NCI-H2227 (cell line): ENCODE measurements at regions not wholly inside any gene's neighbourhood (a gene's known extent, or its start where the extent isn't known, plus 50 kb on each side); places are given as distances from the start of the nearest gene placed in this dataset.

Source experiments
- DNase-seq: peaks from one replicate; lab custom pipeline; 2025; ENCODE audit not compliant: unreplicated experiment; lab: John Stamatoyannopoulos, UW

DNA sequence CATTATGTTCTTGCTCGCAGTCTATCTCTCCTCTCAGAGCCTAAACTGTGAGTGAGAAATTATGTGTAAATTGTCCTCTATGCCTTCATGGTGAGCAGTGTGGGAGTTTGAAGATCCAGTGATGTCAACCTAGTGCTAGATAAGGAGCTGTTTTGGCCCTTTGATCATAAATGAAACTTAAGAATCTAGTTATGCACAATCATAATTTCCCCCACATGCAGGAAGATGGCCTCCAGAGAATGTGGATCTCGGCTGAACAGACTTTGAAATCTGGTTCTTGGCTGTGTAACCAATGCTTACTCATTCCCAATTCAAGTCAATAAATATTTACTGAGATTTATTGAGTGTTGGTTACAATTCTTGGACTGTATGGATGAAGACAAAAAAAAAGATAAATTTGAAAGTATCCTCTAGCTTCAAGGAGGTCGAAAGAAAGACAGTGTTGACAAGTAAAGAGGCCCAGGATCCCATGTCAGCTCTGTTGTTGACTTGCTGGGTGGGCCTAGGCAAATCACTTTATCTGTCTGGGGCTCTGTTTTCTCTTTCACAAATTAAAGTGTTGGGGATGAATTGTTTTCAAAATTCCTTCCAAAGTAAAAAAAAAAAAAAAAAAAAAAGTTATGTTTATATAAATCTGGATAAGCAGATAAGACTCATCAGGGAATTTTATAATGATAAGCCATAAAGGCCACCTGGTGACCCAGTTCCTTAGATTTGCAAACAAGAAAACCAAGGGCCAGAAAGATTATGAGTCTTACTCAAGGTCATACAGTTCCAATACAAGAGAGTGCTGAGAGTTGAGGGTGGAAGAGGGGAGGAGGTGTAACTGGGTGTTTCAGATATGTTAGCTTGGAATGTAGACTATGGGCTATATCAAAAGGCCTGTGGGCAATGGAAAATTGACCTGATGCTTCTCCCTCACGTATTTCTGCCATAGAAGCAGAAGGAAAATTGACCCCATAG, 969.9 kb downstream of the KCNMA1 start:
- DNase-seq, result no peak

DNA sequence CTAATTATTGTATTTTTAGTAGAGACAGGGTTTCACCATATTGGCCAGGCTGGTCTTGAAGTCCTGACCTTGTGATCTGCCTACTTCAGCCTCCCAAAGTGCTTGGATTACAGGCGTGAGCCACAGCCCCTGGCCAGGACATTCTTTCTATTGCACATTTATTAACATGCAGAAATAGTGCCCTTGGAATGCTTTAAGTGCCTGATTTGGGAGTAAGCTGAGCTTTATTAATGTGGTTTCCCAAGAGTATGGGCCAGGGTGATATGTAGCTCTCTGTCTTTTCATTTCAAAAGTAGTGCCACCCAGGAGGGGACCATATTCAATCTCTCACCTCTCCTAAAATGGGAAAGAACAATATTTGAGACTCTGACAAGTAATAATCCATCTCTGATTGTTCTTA, 970.7 kb downstream of the KCNMA1 start:
- DNase-seq, result no peak

DNA sequence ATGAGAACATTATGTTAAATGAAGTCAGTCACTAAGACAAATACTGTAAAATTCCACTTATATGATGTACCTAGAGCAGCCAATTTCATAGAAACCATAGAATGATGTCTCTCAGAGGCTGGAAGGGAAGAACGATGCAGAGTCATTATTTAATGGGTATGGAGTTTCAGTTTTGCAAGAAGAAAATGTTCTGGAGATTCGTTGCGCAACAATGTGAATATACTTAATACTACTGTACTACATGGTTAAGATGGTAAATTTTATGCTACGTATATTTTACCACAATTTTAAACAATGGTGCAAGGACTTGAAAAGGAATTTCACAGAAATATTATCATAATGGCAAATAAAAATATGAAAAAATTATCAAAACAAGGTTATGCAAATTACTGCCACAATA, 972.6 kb downstream of the KCNMA1 start:
- DNase-seq, result no peak

DNA sequence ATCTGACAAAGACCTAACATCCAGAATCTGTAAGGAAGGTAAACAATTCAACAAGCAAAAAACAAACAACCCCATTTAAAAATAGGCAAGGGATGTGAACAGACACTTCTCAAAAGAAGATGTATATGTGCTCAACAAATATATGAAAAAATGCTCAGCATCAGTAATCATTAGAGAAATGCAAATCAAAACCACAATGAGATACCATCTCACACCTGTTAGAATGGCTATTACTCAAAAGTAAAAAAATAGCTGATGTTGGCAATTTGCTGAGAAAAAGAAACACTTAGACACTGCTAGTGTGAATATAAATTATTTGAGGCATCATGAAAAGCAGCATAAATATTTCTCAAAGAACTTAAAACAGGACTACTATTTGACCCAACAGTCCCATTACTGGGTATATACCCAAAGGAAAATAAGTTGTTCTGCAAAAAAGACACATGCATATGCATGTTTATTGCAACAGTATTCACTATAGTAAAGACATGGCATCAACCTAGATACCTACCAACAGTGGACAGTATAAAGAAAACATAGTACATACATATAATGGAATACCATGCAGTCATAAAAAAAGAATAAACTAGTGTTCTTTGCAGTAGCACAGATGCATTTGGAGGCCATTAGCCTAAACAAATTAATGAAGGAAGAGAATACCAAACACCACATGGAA, 980.1 kb downstream of the KCNMA1 start:
- no peak for DNase-seq

DNA sequence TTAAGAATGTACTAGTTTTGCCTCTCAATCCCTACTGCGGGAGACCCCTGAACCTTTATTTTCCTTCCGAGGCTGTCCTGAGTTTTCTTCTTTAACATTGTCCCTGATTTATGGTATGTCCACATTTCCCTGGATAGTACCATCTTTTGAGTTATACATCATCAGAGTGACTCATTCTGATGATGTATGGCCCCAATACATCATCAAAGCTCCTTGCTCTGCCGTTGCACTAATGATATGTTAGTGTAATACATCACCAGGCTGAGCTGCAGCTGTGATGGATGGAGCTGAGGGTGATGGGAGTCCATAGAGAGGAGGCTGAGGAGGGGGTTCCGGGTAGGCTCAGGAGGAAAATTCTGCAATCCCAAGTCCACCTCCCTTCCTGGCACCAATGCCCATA, 986.5 kb downstream of the KCNMA1 start:
- no peak for DNase-seq

DNA sequence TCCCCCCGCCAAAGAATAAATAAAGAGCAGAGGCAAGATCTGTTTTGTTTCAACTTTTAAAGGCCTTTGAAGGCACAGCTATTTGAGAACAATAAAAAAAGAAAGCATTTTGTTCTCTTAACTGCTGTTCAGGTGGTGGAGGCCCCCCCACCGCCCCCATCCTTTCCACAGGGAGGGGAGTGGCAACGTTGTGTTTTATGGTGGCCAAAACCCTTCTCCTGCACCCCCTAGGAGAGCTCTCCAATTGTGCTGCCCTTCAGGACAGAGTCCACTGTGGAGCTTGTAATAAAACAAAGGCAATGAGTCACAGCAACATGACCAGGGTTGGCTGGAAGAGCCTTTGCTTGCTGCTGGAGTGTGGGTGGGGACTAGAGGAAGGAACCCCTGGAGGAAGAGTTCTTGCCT, 987.9 kb downstream of the KCNMA1 start:
- DNase-seq, result no peak

DNA sequence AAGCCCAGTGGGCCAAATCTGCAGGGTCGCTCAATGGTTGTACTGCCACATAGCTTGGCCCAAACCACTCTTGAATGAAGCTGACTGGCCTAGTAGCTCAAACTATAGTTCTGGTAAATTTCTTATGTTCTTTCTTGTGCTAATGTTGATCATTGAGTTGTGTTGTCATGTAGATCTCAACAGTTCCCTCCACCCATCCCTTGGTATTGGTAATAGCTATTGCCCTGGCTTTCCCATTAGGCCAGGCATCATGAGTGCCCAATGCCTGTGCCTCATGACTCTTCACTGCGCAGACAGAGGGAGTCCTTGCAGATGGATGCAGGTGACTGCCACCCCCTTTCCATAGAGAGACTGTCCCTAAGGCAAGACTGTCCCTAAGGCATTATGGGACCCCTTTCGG, 988.4 kb downstream of the KCNMA1 start:
- no peak for DNase-seq

DNA sequence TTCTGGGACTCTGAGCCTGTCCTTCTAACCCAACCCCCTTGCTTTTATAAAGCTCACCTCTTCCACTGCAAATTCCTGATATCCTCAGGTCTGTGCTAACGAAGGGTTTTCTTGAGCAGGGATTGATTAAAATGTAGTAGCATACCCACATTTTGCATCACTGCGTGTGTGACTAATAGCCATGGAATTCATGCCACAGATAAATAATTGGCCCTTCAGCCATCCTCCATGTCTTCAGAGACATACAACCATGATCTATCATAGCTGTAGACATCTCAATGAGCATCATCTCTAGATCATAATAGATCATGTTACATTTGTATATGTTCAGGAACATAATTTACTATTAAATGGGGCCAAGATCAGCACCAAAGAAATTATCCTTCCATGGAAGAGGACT, 990.3 kb downstream of the KCNMA1 start:
- no peak for DNase-seq

DNA sequence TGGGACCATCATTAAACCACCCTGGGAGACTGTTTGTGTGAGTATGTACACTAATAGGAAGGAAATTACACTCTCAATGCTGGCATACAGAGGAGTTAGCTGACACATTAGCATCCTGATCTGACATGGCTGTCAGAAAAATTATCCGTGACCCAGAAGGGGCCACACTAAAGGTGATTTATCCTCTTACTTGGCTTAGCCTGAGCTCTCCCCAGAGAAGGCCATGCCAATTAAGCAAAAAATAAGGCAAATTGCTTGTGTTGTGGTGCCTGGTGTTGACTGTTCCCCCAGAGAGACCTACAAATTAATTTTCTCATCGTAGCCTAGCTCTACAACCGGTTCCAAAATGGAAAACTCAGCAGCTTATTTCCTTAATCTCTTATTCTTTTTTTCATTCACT, 992.3 kb downstream of the KCNMA1 start:
- no peak for DNase-seq

DNA sequence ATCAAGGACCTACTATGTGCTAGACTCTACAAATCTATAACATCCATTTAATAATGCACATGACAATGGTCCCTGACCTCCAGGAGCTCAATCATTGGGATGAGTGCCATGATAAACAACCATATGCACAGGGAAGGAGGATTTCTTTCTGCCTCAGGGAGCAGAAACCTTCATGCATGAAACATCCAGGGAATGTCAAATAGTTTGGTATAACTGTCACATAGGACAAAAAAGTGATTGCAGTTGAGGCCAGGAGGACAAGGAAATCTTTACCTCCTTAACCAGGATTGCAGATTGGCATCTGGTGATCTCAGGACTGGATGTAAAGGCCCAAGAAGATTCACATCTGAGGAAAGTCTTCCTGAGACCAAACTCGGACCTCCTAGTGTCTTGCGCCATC, 993.1 kb downstream of the KCNMA1 start:
- DNase-seq, result no peak

DNA sequence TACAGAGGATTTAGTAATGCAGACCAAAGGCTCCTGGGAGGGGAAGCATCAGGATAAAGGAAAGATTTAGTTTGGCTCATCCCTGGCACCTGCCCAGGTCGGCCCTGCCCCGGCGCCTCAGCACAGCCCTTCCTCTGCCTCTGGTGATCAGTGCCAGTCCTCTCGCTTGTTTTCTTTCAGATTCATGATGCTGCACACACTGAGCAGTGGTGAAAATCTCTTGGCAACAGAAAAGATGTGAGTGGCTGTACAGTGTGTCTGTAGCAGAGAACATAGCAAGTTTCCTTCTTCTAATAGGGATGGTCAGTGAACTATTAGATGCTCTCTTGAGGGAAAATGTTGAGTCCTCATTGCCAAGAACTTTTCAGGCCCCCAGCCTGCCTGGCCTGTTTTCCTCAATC, 994.1 kb downstream of the KCNMA1 start:
- DNase-seq, result no peak

DNA sequence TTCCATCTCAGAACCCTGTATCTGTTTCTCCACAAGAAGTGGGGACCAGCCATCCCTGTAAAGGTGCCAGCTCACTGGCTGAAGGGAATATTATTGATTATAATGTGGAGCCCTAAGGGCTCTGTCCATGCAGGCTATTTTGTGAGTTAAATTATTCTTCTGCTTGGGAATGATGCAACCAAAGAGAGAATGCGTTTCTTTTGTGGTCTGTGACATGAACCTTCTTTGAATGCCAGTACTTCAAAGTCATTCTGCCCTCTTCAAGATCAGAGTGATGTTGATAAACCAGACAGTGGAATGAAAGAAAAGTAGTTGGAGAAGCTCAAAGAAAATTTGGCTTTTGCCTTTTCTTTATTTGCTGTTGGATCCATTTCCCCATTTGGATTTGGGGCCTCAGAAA, 995.2 kb downstream of the KCNMA1 start:
- no peak for DNase-seq

DNA sequence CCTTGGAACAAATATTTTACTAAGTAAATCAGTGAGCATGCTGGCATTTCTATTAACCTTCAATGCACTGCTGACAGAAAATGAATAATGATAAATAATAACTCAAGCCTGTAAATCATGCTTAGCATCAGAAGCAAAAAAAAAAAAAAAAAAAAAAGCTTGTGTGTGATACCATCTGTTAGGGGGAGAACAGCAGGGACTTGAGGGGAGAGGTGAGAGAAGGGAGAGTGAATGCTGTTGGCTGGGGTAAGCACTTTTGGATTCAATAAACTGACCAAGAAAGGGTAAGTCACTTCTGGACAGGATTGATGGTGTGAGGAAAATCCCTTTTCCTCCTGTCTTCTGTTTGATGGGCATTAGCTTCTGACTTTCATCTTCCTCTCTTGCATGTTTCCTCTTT, 996.4 kb downstream of the KCNMA1 start:
- DNase-seq, result no peak

DNA sequence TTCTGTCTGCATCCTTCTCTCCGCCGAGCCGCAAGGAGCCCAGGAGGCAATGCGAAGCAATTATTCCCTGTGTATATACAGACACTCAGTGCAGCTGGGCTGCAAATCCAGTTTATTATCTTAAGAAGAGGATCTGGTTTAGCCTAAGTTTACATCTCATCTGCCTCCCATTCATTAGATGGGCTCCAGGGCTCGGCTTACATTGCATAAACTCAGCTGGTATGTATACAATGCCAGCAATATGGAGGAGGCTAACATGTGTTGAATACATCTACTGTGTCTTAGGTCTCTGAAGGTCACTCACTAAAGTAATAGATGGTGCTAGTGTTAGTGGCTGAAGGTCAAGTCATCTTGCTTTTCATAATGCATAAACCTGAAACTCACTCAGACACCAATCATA, 996.8 kb downstream of the KCNMA1 start:
- DNase-seq, result no peak

DNA sequence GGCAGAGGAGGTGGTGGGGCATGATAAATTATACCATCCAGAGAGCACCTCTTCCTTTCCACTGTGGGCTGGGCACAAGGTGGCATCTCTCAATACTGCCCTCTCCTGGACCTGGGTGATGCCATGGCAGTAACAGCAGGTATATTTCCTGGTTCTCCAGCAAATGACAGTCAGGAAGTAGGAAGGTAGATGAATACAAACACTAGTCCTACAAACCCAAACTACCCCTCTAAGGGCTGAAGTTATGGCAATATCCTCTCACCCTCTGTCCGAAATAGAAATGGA, 1004.9 kb downstream of the KCNMA1 start:
- DNase-seq, result peak; percentile 55

DNA sequence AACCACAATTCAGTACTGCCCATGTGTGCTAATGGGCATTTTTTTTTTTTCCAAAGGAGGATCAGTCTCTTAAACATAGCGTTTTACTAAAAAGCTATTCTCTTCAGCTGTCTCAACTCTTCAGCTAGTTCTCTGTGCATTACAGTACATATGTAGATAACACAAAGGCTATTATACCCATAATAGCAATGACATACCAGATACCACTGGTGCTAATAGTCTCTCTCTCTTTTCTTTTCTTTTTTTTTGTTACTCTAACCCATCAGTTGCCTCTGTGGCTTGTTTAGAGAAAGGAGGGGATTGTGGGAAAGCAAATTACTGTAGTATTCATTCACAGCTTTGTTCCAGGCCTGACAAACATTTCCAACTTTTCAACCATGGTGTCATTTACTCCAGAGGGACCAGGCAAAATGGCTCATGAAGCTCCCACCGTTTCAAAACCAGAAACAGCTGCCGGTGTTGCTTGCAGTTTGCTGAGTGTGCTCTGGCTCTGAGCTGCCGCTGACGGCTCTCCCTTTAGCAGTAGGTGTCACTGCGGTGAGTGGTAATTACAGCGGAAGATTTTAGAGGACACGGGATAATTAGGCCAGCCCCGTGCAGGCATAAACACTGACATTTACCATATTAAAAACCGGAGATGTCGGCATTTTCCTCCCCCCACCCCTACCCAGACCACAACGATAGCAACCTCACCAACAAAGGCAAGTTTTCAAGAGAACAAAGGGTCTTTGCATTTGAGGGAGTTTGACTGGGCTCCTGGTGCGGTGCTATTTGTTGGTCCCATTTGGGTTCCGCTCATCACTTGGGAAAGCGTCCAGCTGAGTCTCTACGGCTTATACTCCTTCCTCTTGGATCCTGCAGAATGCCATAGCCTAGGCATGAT, 1005.5 kb downstream of the KCNMA1 start:
- peak; percentile 48 for DNase-seq

DNA sequence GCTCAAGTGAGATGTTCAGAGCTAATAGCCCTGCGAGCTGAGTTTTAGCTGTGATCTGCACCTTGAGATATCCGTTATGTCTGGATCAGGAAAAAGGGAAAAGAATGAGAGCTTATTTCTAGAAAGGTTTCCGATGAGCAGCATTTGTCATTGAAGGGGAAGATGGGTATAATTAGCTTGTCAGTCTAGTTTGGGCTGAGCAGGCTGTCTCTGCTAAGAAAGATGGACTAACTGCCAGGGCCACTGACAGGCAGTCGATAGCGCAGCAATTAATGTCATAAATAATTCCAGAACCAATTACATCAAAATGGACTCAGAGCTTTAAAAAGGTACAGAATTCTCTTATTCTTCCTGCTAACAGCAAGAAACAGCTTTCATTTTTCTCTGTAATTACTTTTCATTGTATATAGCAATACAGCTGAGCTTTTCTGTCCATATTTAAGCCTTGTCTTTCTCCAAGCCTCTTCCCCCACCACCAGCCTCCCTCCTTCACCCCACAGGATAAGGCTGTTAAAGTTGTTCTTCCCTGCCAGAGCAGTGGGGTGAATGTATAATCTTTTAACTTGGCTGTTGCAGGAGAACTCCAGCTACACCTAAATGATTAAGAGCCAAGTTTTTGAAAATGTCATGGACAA, 1006.5 kb downstream of the KCNMA1 start:
- DNase-seq, result peak; percentile 38

DNA sequence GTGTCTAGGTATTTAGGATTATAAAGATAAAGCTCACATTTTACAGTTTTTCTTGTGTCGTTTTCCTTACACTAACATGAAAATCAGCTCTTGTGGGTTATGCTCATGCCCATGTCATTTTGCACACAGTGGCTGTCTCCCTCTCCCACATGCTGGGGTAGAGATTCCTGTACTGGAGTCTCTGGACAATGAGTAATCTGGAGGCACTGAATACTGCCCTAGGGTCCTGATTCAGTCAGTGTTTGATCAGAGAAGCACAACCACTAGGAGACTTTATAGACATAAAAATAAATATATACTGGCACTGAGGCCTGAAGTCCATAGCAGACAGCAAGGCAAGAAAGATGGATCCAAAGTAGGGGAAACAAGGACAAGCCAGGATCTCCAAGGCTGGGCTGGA, 1008.8 kb downstream of the KCNMA1 start:
- no peak for DNase-seq

DNA sequence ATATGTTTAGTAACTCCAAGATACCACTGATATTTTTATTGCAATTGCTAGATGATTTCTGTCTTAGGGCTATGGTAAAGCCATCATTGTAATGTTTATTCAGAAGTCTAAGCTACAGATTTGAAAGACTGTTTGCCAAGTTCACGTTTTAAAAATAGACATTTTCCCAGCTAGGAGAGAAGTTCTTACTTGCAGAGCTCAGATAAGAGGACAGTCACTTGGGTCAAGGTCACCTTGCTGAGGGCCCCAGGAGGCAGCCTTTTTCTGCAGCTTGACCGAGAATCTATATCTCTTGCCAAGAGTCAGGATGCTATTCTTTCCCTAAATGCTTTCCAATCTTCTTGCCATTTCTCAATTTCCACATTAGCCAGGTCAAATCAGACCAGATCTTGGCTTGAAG, 1011.2 kb downstream of the KCNMA1 start:
- DNase-seq, result no peak

DNA sequence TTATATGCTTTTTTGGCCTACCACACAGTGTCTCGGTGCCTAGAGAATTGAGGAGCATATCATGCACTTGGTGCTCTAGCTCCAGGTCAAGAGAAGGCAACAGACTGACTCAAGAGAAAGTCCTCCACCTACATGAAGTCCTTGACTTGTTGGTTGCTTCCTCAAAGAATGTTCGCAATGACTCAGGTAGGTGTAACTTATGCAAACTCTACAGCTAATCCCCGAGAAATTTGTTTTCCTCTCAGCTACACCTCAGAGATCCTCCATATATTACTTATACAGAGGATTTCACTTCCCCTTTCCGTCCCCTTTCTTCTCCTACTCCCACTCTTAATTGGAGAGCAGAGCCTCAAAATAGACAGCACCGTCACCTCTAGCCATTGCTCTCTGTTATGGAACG, 1013.1 kb downstream of the KCNMA1 start:
- no peak for DNase-seq

DNA sequence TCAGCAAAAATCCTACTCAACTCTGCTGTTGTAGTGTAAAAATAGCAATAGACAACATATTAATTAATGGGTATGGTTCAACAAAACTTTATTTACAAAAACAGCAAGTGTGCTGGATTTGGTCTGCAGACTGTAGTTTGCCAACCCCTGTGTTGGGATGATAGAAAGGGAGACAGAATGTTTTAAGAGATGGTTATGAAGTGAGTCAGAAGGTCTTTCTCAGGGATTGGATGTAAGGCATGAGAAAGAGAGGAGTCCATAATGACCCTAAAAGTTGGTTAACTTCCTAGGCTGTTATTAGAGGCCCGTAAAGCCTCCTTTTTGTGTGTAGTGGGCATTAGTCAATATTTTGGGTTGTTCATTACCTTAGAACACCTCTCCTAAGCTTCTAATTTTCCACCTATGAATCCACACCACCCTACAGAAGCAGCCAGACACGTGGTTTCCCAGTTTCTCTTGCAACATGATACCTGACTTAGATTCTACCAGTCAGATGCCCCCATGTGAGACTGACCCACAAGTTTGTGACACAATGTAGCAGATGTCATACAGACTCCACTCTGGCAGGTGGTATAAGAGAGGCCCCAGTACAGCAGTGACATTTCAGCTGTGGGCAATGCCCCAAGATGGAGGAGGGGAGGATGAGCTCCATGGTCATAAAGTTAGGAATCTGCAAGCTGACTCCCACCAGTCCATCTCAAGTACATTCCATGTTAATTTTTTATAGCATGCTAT, 1015.6 kb downstream of the KCNMA1 start:
- DNase-seq, result no peak
